ENCODE measurements at regions not wholly inside any gene's neighbourhood (a gene's known extent, or its start where the extent isn't known, plus 50 kb on each side); places are given as distances from the start of the nearest gene placed in this dataset.
A peak's percentile ranks its signal among the peaks of the same experiment; 100 is the strongest.
"Not testable (repeated sequence)": the region's sequence is repeated elsewhere in the genome, so short reads cannot be mapped to it uniquely, and the experiment has no call there.

DNA sequence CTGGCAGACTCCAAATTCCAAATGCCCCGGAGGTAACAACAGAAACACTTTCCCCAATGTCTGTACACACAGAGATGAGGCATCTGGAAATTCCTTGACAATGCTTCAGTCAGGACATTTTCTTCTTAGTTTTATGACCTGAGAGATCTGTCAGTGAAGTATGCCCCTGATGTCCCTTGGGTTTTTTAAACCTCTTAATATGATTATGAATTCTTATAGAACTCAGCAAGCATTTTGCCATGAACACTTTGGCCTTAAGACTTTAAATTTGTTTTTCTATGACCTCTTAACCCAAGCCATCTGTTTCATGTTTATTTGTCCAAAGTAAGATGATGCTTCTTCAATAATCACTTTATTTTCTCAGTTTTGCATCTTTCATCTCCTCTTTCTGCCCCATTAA lies 1206.2 kb downstream of the GATA3 start:
- DNase-seq, result no peak

DNA sequence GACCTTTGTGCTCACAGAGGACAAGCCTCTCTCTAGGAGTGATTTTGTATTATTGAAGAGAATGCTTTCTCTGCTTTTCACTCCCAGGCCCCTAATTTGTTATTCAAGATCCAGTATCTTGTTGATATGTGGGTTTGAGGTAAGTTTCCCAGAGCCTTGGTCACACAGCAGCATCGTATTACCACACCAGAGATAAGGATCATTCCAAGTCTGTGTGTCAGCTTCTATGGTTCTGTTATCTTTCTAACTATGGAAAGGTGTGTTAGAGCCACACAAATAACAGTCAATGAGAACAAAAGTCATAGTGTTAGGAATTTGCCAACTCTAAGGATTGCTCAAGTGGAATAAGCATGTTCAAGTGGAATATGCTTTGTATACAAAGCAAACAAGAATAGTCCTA lies 1208.3 kb downstream of the GATA3 start:
- no peak for DNase-seq

GRCh38 chr10:9268176-9268575 lies 1213.7 kb downstream of the GATA3 start:
- no peak for DNase-seq

DNA sequence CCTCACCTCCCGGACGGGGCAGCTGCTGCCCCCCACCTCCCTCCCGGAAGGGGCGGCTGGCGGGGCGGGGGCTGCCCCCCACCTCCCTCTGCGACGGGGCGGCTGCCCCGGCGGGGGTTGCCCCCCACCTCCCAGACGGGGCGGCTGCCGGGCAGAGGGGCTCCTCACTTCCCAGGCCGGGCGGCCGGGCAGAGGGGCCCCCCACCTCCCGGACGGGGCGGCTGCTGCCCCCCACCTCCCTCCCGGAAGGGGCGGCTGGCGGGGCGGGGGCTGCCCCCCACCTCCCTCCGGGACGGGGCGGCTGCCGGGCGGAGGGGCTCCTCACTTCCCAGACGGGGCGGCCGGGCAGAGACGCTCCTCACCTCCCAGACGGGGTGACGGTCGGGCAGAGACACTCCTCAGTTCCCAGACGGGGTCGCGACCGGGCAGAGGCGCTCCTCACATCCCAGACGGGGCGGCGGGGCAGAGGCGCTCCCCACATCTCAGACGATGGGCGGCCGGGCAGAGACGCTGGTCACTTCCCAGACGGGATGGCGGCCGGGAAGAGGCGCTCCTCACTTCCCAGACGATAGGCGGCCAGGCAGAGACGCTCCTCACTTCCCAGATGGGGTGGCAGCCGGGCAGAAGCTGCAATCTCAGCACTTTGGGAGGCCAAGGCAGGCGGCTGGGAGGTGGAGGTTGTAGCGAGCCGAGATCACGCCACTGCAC lies 1218.8 kb downstream of the GATA3 start:
- DNase-seq, result not testable (repeated sequence)

DNA sequence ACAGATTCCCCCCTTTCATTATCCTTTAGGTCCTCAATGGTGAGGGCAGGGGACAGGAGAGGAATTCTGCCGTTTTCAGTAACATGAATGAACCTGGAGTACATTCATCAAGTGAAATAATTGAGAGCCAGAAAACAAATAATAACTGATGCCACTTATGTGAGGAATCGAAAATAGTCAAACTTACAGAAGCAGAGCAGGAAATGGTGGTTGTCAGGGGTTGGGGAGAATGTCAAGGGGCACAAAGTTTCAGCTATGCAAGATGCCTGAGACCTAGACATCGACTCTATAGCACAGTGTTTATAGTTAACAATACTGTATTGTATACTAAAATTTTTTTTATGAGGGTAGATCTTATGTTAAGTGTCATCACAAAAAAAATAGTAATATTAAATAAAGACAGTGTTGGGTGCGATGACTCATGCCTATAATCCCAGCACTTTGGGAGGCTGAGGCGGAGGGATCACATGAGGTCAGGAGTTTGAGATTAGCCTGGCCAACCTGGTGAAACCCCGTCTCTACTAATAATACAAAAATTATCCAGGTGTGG lies 1219.8 kb downstream of the GATA3 start:
- no peak for DNase-seq

GRCh38 chr10:9275861-9276260 lies 1221.4 kb downstream of the GATA3 start:
- no peak for DNase-seq

DNA sequence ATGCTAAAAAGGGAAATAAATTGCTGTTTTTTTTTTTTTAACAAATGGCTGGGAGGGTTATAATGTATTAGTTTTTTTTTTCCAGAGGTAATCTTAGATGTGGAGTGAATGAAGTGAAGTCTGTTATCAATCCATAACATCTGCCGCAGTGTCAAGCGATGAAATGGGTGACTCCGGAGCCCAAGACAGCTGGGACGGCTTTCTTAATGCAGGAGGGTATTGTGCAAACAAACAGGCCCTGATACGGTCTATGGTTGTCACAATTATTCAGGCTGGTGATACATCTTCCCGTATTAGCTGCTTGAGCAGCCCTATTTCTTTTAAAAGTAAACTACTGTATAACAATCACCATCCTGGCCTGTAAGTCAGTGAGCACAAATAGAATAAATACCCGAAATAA lies 1231.2 kb downstream of the GATA3 start:
- DNase-seq, result no peak

DNA sequence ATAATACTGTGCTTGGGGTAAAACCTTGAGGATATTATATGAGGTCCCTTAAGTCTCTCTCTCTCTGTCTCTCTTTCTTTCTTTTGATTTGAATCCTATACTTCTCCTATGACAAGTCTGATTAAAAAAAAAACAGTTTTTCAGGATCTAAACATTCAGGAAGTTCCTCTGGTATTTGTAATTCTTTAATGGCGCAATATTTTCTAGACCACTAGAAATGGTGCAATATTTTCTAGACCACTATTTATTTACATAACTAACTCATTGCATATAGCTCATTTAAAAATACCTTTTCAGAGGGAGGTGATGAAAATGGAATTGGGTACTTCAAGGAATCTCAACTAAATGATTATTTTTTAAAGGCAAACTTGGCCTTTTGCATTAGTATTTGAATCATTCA lies 1235.3 kb downstream of the GATA3 start:
- DNase-seq, result no peak

- DNase-seq, result no peak
Observed at GRCh38 chr10:9291081-9291480, 1236.6 kb downstream of the GATA3 start.

GRCh38 chr10:9294132-9294663 lies 1239.7 kb downstream of the GATA3 start:
- DNase-seq, result no peak

GRCh38 chr10:9294865-9295264 lies 1240.4 kb downstream of the GATA3 start:
- no peak for DNase-seq

- DNase-seq, result no peak
Observed at GRCh38 chr10:9296190-9296589, 1241.7 kb downstream of the GATA3 start.

DNA sequence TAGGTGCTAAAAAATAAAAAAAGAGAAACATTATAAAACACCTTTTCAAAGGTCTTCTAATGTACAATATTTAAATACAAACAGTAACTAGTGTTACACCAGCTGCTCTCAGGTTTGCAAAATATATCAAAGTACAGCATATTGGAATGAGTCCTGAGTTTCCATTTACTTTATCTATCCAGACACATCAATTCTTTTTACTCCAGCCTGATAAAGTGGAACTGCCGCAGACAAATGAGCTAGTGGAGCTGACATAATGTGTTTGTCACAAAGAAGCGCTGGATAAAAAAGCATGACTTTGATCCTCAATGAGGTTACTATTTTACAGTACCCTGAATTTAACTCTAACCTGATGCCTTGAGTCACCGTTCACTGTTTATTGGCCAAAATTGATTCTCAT lies 1243.1 kb downstream of the GATA3 start:
- no peak for DNase-seq

DNA sequence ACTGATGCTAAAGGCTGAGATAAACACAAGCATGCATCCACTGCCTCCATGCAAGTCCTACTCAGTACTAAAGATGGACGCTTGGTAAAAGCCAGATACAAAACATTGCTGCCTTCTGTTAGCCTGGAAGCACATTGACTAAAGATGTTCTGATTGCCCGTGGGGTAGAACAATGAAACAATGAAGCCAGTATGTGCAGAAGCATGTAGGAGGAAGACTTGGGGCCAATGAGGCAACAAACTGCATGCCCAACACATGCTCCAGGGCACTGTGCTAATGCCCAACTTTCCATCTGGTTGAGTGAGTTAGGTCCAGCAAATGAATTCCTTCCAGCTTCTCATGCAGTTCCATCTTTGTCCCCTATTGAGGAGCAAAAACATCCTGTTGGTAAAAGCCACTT lies 1245.5 kb downstream of the GATA3 start:
- no peak for DNase-seq

DNA sequence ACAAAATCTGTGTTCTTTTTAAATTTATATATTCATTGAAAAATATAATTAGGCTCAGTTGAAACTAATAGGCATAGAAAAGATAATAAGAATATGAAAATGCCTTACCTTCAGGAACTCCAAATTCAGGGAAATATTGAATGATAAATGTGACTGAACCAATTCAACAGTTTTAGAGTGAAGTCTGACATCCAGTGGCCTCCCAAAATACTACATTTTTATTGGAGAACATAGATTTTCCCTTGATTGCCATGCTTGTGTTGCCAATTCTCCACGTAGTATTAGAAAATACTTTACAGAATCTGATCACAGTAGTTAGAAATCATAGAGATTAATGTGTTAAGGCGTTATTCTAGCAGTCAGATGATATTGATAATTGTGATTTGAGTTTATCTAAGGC lies 1246.7 kb downstream of the GATA3 start:
- no peak for DNase-seq

- DNase-seq, result no peak
Observed at GRCh38 chr10:9301554-9301953, 1247.1 kb downstream of the GATA3 start.

- DNase-seq, result peak; percentile 21
Observed at GRCh38 chr10:9302140-9302746, 1247.8 kb downstream of the GATA3 start.

DNA sequence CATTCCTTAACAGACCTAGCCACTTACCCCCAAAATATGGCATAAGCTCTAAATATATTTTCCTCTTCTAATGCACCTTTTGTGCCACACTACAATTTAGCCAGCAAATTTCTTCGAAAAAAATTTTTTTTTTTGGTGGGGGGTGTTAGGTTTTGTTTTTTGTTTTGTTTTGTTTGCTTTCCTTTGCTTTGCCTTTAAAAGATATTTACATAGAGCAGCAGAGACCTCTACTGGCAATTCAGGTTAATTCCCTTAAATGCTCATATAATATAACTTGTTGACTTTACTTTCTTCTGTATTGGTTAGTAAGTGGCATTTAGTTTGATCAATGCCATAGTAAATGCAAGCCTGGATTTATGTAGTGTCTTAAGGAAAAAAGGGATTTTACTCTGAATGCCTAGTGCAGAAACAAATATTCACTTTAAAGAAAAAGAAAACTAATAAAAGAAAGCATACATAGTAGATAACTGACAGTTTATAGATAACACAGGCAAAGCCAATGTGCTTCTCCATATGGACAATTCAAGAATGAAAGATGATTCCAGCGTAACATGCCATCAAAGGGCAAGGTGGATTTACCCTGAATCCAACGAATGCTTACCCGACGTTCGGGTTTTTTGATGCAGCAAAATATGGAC lies 1250.6 kb downstream of the GATA3 start:
- no peak for DNase-seq

- no peak for DNase-seq
Observed at GRCh38 chr10:9311702-9312499, 1257.4 kb downstream of the GATA3 start.

DNA sequence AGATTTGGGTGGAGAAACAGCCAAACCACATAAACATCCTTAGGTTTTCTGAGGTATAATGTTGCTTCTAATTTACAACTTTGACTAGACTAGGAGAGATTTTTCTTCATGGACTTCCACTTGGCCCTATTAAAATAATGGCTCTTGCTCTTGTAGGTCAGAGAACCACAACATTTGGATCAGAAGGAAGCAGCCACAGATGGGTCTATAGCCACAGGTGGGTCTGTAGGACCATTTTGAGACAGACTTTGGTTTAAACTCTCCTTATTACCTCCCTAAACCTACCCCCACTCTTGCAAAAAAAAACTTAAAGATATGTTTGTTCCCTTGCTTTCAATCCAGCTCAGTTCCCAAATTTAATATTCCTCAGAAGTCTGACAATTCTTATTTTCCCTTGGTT lies 1260.8 kb downstream of the GATA3 start:
- DNase-seq, result no peak

- peak; percentile 21 for DNase-seq
Observed at GRCh38 chr10:9331583-9332008, 1277.1 kb downstream of the GATA3 start.

DNA sequence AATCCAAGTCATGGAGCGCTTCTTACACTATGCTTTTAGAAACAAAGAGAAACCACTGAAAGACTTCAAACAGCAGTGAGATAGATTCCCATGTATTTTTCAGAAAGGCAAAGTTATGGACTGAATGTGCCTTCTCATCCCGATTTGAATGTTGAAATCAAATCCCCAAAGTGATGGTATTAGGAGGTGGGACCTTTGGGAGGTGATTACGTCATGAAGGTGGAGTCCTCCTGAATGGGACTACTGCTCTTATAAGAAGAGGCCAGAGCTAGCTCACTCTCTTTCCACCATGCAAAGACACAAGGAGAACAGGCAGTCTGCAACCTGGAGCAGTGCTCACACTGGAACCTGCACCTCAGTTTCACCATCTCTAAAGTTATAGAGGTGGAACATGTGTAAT lies 1279.8 kb downstream of the GATA3 start:
- DNase-seq, result no peak

DNA sequence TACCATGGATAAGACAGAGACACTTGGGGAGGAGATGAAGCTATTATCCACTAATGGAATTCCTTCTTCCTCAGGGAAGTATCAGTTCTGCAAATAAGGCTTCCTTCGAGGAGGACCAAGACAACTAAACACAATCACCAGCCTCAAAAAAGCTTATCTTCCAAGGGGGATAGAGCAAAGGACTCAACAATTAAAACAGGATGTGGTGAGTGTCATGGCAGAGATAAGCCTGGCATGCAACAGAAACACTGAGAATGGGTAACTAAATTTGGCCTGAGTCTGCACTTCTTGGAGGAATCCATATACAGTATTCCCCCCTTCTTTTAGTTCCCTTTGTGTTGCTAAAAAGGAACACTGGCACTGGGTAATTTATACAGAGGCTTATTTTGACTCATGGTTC lies 1285.2 kb downstream of the GATA3 start:
- no peak for DNase-seq

All from NCI-H774 (cell line).